Endometrium (tissue), 2 donors: ENCODE measurements at regions not wholly inside any gene's neighbourhood (a gene's known extent, or its start where the extent isn't known, plus 50 kb on each side); places are given as distances from the start of the nearest gene placed in this dataset.

ENCODE experiments used
- FAIRE-seq: peaks from 2 replicates; lab custom pipeline; 2012; peaks lifted over from hg19 to GRCh38; lab: Jason Lieb, UNC
- donor health status: control.
- donor health status: control.

- no peak for FAIRE-seq
Measured at GRCh38 chr12:22991250-22991844, 366.4 kb downstream of the ETNK1 start.

- FAIRE-seq, result no peak
Measured at GRCh38 chr12:22993609-22994315, 368.8 kb downstream of the ETNK1 start.

GRCh38 chr12:22994316-22994675, 369.3 kb downstream of the ETNK1 start:
- FAIRE-seq, result no peak

- no peak for FAIRE-seq
Measured at GRCh38 chr12:23001487-23001886, 376.5 kb downstream of the ETNK1 start.

- no peak for FAIRE-seq
Measured at GRCh38 chr12:23002381-23002780, 377.4 kb downstream of the ETNK1 start.

GRCh38 chr12:23004473-23005020, 379.6 kb downstream of the ETNK1 start:
- FAIRE-seq, result no peak

- no peak for FAIRE-seq
Measured at GRCh38 chr12:23005387-23005786, 380.4 kb downstream of the ETNK1 start.

- FAIRE-seq, result no peak
Measured at GRCh38 chr12:23006413-23006812, 381.4 kb downstream of the ETNK1 start.

- FAIRE-seq, result no peak
Measured at GRCh38 chr12:23008623-23009022, 383.7 kb downstream of the ETNK1 start.

GRCh38 chr12:23014749-23015148, 389.8 kb downstream of the ETNK1 start:
- FAIRE-seq, result no peak

GRCh38 chr12:23025372-23026016, 400.5 kb downstream of the ETNK1 start:
- FAIRE-seq, result no peak

- no peak for FAIRE-seq
Measured at GRCh38 chr12:23028158-23028802, 403.3 kb downstream of the ETNK1 start.

- no peak for FAIRE-seq
Measured at GRCh38 chr12:23029185-23029584, 404.2 kb downstream of the ETNK1 start.

GRCh38 chr12:23039834-23040233, 414.9 kb downstream of the ETNK1 start:
- no peak for FAIRE-seq

- FAIRE-seq, result no peak
Measured at GRCh38 chr12:23041774-23042173, 416.8 kb downstream of the ETNK1 start.

- FAIRE-seq, result no peak
Measured at GRCh38 chr12:23043646-23044045, 418.7 kb downstream of the ETNK1 start.

- no peak for FAIRE-seq
Measured at GRCh38 chr12:23049180-23049579, 424.2 kb downstream of the ETNK1 start.

GRCh38 chr12:23055004-23055403, 430.0 kb downstream of the ETNK1 start:
- no peak for FAIRE-seq

GRCh38 chr12:23057571-23057970, 432.6 kb downstream of the ETNK1 start:
- no peak for FAIRE-seq

- no peak for FAIRE-seq
Measured at GRCh38 chr12:23060161-23060560, 435.2 kb downstream of the ETNK1 start.

- no peak for FAIRE-seq
Measured at GRCh38 chr12:23063206-23063605, 438.2 kb downstream of the ETNK1 start.

- FAIRE-seq, result no peak
Measured at GRCh38 chr12:23066095-23066494, 441.1 kb downstream of the ETNK1 start.

- FAIRE-seq, result no peak
Measured at GRCh38 chr12:23083267-23083666, 458.3 kb downstream of the ETNK1 start.
